ENCODE measurements at regions not wholly inside any gene's neighbourhood (a gene's known extent, or its start where the extent isn't known, plus 50 kb on each side); places are given as distances from the start of the nearest gene placed in this dataset.

DNA sequence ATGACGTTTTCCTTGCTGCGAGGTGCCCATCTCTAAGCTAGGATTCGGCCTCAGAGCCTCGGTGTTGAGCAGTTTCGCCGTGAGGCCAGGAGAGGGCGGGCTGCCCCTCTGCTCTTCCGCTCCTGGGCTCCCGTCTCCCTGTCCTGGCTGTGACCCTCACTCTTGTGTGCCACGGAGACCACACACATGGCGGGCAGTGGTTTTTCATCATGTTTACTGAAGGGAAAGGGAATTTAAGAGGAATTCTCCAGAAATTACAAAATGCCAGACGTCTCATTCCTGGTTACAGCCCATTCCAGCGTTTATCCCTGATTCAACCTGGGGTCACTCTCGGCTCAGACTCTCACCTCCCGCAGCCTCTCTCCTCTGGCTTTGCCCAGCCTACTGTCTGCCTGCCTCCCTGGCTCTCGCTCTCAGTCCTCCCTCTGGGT lies 96.8 kb upstream of the ELAC2 start:
- H3K9me3 Mint-ChIP-seq (ENCODE audit: unreplicated experiment) = peaks cover 9% of the 10 kb centered on the region
- no peaks in the 10 kb centered on the region for H3K4me1 Mint-ChIP-seq (ENCODE audit: low read depth, unreplicated experiment)
- Histone ChIP-seq H3K4me3 (ENCODE audit: low read depth, low read length) (no peak overlapping the region), H3K36me3 (ENCODE audit: control insufficient read depth, insufficient read depth, low read length) (no peaks in the 10 kb centered on the region), H3K4me1 (no peaks in the 10 kb centered on the region), H3K27me3 (replicated peaks; ENCODE audit: control insufficient read depth, insufficient read depth, low read length) (no peaks in the 10 kb centered on the region), H3K9me3 (no peaks in the 10 kb centered on the region)
- TF ChIP-seq, protein P1, sequence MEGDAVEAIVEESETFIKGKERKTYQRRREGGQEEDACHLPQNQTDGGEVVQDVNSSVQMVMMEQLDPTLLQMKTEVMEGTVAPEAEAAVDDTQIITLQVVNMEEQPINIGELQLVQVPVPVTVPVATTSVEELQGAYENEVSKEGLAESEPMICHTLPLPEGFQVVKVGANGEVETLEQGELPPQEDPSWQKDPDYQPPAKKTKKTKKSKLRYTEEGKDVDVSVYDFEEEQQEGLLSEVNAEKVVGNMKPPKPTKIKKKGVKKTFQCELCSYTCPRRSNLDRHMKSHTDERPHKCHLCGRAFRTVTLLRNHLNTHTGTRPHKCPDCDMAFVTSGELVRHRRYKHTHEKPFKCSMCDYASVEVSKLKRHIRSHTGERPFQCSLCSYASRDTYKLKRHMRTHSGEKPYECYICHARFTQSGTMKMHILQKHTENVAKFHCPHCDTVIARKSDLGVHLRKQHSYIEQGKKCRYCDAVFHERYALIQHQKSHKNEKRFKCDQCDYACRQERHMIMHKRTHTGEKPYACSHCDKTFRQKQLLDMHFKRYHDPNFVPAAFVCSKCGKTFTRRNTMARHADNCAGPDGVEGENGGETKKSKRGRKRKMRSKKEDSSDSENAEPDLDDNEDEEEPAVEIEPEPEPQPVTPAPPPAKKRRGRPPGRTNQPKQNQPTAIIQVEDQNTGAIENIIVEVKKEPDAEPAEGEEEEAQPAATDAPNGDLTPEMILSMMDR (IDR thresholded peaks at IDR 0.05; ENCODE audit: insufficient read depth in 1 of 2, low read depth in 1 of 2, low read length in 1 of 2, severe bottlenecking in 1 of 2, unreplicated experiment in 1 of 2) = peak; percentile 9 to 17
- H3K27me3 Mint-ChIP-seq (ENCODE audit: insufficient read depth, unreplicated experiment) = no peaks in the 10 kb centered on the region
- BruUV-seq (replicated peaks) = no TSS peak
- no peaks in the 10 kb centered on the region for H3K36me3 Mint-ChIP-seq (ENCODE audit: insufficient read depth, unreplicated experiment)
- ChIA-PET CTCF (no interaction called here), POLR2A (no interaction called here)
- H3K4me3 Mint-ChIP-seq (ENCODE audit: unreplicated experiment) = no peak overlapping the region
- intact Hi-C loops (cut with micrococcal nuclease; ENCODE audit: unreplicated experiment) = no loop called here
- no peak overlapping the region for H3K27ac Mint-ChIP-seq (ENCODE audit: unreplicated experiment)
- DNase-seq = peak in 1 of 2 experiments; percentile 2

DNA sequence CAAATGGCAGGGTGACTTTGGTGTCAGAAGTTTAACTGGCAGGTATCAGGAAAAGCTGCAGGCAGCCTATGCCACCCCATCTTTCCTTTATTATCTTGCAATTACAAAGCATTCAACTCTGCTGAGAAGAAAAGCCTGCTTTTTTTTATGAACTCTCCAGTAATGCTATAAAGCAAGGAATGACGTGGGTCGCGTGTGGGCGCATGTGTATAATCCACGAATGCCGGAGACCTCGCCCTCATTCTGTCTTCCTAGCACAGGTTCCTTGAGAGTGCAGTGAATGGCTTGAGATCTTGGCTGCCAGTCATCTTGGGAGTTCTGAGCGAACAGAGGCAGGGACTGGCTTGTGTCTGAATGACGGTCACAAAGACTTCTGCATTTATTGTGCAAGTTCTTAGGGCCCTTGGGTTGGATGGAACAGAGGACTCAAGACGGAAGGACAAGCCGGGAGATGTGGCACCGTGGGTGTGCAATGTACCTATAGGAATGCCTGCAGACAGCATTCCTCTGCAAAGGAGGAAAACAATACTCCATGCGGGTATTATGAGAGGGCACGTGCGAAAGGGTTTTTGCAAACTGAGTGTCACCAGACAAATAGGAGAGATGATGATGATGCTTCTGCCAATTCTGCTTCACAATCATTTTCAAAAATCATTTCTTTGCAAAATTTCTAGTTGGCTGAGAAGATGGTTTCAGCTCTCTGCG lies 96.1 kb upstream of the ELAC2 start:
- H3K9me3 ChIP-seq = no peaks in the 10 kb centered on the region
- no peaks in the 10 kb centered on the region for H3K4me1 ChIP-seq
- POLR2A ChIA-PET = no interaction called here
- Mint-ChIP-seq H3K9me3 (ENCODE audit: unreplicated experiment) (peaks cover 9% of the 10 kb centered on the region), H3K27ac (ENCODE audit: unreplicated experiment) (no peak overlapping the region), H3K36me3 (ENCODE audit: insufficient read depth, unreplicated experiment) (no peaks in the 10 kb centered on the region), H3K4me1 (ENCODE audit: low read depth, unreplicated experiment) (no peaks in the 10 kb centered on the region), H3K27me3 (ENCODE audit: insufficient read depth, unreplicated experiment) (no peaks in the 10 kb centered on the region), H3K4me3 (ENCODE audit: unreplicated experiment) (no peak overlapping the region)
- H3K4me3 ChIP-seq (ENCODE audit: low read depth, low read length) = no peak overlapping the region
- H3K27me3 ChIP-seq (replicated peaks; ENCODE audit: control insufficient read depth, insufficient read depth, low read length) = no peaks in the 10 kb centered on the region
- TF ChIP-seq, protein P1 (IDR thresholded peaks at IDR 0.05; ENCODE audit: insufficient read depth in 1 of 2, low read depth in 1 of 2, low read length in 1 of 2, severe bottlenecking in 1 of 2, unreplicated experiment in 1 of 2) = no peak
- no peak for DNase-seq
- no TSS peak for BruUV-seq (replicated peaks)
- CTCF ChIA-PET = no interaction called here
- intact Hi-C loops (cut with micrococcal nuclease; ENCODE audit: unreplicated experiment) = no loop called here
- no peaks in the 10 kb centered on the region for H3K36me3 ChIP-seq (ENCODE audit: control insufficient read depth, insufficient read depth, low read length)

DNA sequence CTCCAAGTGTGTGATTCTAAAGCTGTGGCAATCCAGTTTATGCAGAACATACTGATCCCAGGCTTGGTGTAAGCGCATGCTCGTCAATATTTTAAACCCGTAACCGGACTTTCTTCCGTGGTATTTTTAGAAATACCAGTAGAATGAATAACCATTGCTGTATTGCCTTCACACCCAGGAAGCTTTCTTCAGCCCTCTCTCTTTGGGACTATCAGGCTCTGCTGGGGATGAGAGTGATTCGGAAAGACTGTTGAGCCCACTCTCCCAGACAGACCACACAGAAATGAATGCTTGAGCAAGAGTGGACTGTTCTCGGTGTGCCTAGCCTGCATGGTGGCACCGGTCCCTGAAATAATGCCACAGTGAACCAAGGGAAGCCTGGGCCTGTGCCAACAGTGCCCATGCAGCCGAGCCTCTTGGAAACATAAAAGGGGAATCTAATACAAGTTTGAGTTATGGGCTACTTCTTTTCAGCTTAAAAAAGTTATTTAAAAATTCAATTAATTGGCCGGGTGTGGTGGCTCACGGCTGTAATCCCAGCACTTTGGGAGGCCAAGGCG lies 89.9 kb upstream of the ELAC2 start:
- H3K27ac Mint-ChIP-seq (ENCODE audit: unreplicated experiment) = no peak overlapping the region
- Histone ChIP-seq H3K36me3 (ENCODE audit: control insufficient read depth, insufficient read depth, low read length) (no peaks in the 10 kb centered on the region), H3K27me3 (replicated peaks; ENCODE audit: control insufficient read depth, insufficient read depth, low read length) (no peaks in the 10 kb centered on the region), H3K4me3 (ENCODE audit: low read depth, low read length) (no peak overlapping the region), H3K4me1 (no peaks in the 10 kb centered on the region), H3K9me3 (no peaks in the 10 kb centered on the region)
- no peaks in the 10 kb centered on the region for H3K9me3 Mint-ChIP-seq (ENCODE audit: unreplicated experiment)
- TF ChIP-seq, protein P1 (IDR thresholded peaks at IDR 0.05; ENCODE audit: insufficient read depth in 1 of 2, low read depth in 1 of 2, low read length in 1 of 2, severe bottlenecking in 1 of 2, unreplicated experiment in 1 of 2) = no peak
- ChIA-PET POLR2A (no interaction called here), CTCF (no interaction called here)
- DNase-seq = no peak
- BruUV-seq (replicated peaks) = no TSS peak
- no peaks in the 10 kb centered on the region for H3K4me1 Mint-ChIP-seq (ENCODE audit: low read depth, unreplicated experiment)
- no peaks in the 10 kb centered on the region for H3K36me3 Mint-ChIP-seq (ENCODE audit: insufficient read depth, unreplicated experiment)
- no peak overlapping the region for H3K4me3 Mint-ChIP-seq (ENCODE audit: unreplicated experiment)
- H3K27me3 Mint-ChIP-seq (ENCODE audit: insufficient read depth, unreplicated experiment) = no peaks in the 10 kb centered on the region
- intact Hi-C loops (cut with micrococcal nuclease; ENCODE audit: unreplicated experiment) = no loop called here
